ENCODE measurements at regions not wholly inside any gene's neighbourhood (a gene's known extent, or its start where the extent isn't known, plus 50 kb on each side); places are given as distances from the start of the nearest gene placed in this dataset.

DNA sequence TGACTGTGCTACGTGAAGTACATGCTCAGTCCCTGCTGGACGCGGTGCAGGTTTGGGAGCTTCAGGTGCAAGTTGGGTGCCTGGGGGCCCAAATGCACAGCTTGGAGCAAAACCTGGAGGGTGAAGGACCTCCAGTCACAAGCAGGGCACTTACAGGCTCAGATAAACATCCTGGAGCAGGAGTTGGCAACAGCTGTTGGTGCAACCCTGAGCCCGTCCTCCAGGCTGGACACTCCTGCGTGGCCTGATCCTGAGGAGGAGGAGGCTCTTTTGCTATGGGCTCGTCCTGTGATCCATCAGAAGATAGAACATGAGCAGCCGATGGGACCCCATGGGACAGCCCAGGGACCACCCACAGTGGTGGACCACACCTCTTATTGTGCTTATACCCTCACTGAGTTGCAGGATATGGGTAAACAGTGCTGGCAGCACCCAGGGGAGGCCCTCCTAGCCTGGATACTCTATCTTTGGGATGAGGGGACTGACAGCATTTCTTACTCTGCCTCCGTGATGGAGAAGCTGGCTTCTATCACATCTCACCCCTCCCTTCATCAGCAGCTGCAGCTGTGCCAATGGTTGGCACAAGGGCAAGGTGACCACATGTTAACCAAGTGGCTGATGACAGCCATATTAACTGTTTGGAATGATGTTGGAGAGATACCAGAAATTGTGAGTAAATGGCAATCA, 301.6 kb downstream of the ZPLD1 start:
- H3K27me3 ChIP-seq = no peaks in the 10 kb centered on the region
- ATAC-seq (peak; percentile 28), DNase-seq (no peak)
- intact Hi-C loops (cut with DNase I) = no loop called here
- TF ChIP-seq CTCF (IDR thresholded peaks at IDR 0.05) = no peak
- peaks cover 3% of the 10 kb centered on the region for H3K4me1 ChIP-seq
- H3K36me3 ChIP-seq = no peaks in the 10 kb centered on the region
- no peaks in the 10 kb centered on the region for H3K9me3 ChIP-seq
- H3K27ac ChIP-seq = no peak overlapping the region
- H3K4me3 ChIP-seq = no peak overlapping the region

DNA sequence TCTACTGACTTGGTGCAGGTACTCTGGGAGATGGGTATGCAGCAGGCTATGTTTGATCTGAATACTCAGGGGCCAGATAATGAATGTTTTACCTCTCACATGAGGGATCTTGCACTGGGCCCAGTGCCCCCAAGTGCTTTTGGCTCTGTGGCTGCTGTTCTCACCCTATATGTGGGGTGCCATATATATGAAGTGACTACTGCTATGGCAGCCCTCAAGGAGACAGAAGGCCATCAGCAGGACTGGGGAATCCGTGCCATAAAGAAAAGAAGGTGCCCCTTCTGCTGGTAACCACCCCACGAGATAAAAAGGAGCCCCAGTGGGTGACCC, 302.1 kb downstream of the ZPLD1 start:
- TF ChIP-seq CTCF (IDR thresholded peaks at IDR 0.05) = no peak
- Histone ChIP-seq H3K27ac (no peak overlapping the region), H3K4me1 (peaks cover 3% of the 10 kb centered on the region), H3K36me3 (no peaks in the 10 kb centered on the region), H3K4me3 (no peak overlapping the region), H3K9me3 (no peaks in the 10 kb centered on the region), H3K27me3 (no peaks in the 10 kb centered on the region)
- no peak for DNase-seq
- ATAC-seq = no peak
- intact Hi-C loops (cut with DNase I) = no loop called here

- Histone ChIP-seq H3K4me1 (peaks cover 3% of the 10 kb centered on the region), H3K4me3 (no peak overlapping the region), H3K9me3 (no peaks in the 10 kb centered on the region), H3K36me3 (no peaks in the 10 kb centered on the region), H3K27ac (no peak overlapping the region), H3K27me3 (no peaks in the 10 kb centered on the region)
- peak; percentile 4 for ATAC-seq
- TF ChIP-seq CTCF (IDR thresholded peaks at IDR 0.05) = no peak
- DNase-seq = no peak
- intact Hi-C loops (cut with DNase I) = no loop called here
Observed at GRCh38 chr3:102737353-102737752, 302.5 kb downstream of the ZPLD1 start.

- Histone ChIP-seq H3K36me3 (no peaks in the 10 kb centered on the region), H3K9me3 (no peaks in the 10 kb centered on the region), H3K27ac (no peak overlapping the region), H3K4me1 (no peaks in the 10 kb centered on the region), H3K27me3 (no peaks in the 10 kb centered on the region), H3K4me3 (no peak overlapping the region)
- ATAC-seq = no peak
- TF ChIP-seq CTCF (IDR thresholded peaks at IDR 0.05) = no peak
- DNase-seq = no peak
- intact Hi-C loops (cut with DNase I) = no loop called here
Observed at GRCh38 chr3:102741105-102741504, 306.3 kb downstream of the ZPLD1 start.

- ATAC-seq (no peak), DNase-seq (no peak)
- no peak overlapping the region for H3K4me3 ChIP-seq
- H3K9me3 ChIP-seq = no peaks in the 10 kb centered on the region
- no peaks in the 10 kb centered on the region for H3K27me3 ChIP-seq
- no peak for TF ChIP-seq CTCF (IDR thresholded peaks at IDR 0.05)
- H3K36me3 ChIP-seq = no peaks in the 10 kb centered on the region
- intact Hi-C loops (cut with DNase I) = no loop called here
- no peaks in the 10 kb centered on the region for H3K4me1 ChIP-seq
- no peak overlapping the region for H3K27ac ChIP-seq
Observed at GRCh38 chr3:102741694-102742093, 306.9 kb downstream of the ZPLD1 start.

DNA sequence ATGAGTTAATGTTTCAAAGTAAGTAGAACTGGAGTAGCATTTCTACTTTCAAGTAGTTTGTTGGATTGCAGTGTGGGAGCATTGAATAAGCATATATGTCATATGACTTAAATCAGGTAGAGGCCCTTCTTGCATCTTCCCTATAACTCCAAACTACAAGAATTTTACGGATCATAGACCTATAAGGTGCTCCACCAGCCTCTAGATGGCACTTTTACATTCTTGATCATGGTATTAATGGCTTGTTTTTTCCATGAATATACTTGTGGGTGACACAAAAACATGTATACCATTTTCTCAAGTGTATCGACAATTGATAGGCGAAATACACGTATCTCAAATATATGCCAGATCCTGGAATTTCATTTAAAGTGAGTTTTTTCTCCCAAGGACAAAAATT, 311.1 kb downstream of the ZPLD1 start:
- Histone ChIP-seq H3K4me3 (no peak overlapping the region), H3K27me3 (no peaks in the 10 kb centered on the region), H3K27ac (no peak overlapping the region), H3K9me3 (no peaks in the 10 kb centered on the region), H3K36me3 (no peaks in the 10 kb centered on the region), H3K4me1 (no peaks in the 10 kb centered on the region)
- ATAC-seq (no peak), DNase-seq (no peak)
- TF ChIP-seq CTCF (IDR thresholded peaks at IDR 0.05) = no peak
- intact Hi-C loops (cut with DNase I) = no loop called here

Data from upper lobe of right lung (tissue), 1 donor.